GM18499 (cell line): ENCODE measurements at regions not wholly inside any gene's neighbourhood (a gene's known extent, or its start where the extent isn't known, plus 50 kb on each side); places are given as distances from the start of the nearest gene placed in this dataset.
"Not testable (repeated sequence)": the region's sequence is repeated elsewhere in the genome, so short reads cannot be mapped to it uniquely, and the experiment has no call there.

ENCODE experiments used
- ATAC-seq: cut with Tn5 transposase; IDR thresholded peaks from one replicate; pipeline ENCODE4 v1.9.1; 2021; ENCODE audit warnings: moderate number of reproducible peaks; ENCODE audit not compliant: insufficient read depth, unreplicated experiment

- no peak for ATAC-seq
These were observed 1923.5 kb downstream of the STIM2 start for GRCh38 chr4:28784188-28784587.

GRCh38 chr4:28787947-28788346, 1927.3 kb downstream of the STIM2 start:
- no peak for ATAC-seq

GRCh38 chr4:28788929-28789490, 1928.4 kb downstream of the STIM2 start:
- no peak for ATAC-seq

GRCh38 chr4:28792917-28793597, 1927.1 kb upstream of the PCDH7 start:
- no peak for ATAC-seq

GRCh38 chr4:28799696-28800095, 1920.5 kb upstream of the PCDH7 start:
- ATAC-seq = no peak

- no peak for ATAC-seq
These were observed 1909.1 kb upstream of the PCDH7 start for GRCh38 chr4:28811025-28811424.

GRCh38 chr4:28822163-28822562, 1898.0 kb upstream of the PCDH7 start:
- no peak for ATAC-seq

GRCh38 chr4:28827866-28828265, 1892.3 kb upstream of the PCDH7 start:
- no peak for ATAC-seq

GRCh38 chr4:28831867-28832266, 1888.3 kb upstream of the PCDH7 start:
- ATAC-seq = no peak

- no peak for ATAC-seq
These were observed 1887.7 kb upstream of the PCDH7 start for GRCh38 chr4:28832444-28832843.

GRCh38 chr4:28834120-28834519, 1886.0 kb upstream of the PCDH7 start:
- no peak for ATAC-seq

- no peak for ATAC-seq
These were observed 1884.7 kb upstream of the PCDH7 start for GRCh38 chr4:28835501-28835900.

GRCh38 chr4:28842271-28842670, 1877.9 kb upstream of the PCDH7 start:
- ATAC-seq = no peak

GRCh38 chr4:28845158-28845557, 1875.0 kb upstream of the PCDH7 start:
- ATAC-seq = no peak

- ATAC-seq = not testable (repeated sequence)
These were observed 1863.1 kb upstream of the PCDH7 start for GRCh38 chr4:28857028-28857427.

GRCh38 chr4:28868841-28869240, 1851.3 kb upstream of the PCDH7 start:
- ATAC-seq = no peak

- no peak for ATAC-seq
These were observed 1841.0 kb upstream of the PCDH7 start for GRCh38 chr4:28879178-28879577.

GRCh38 chr4:28879900-28880299, 1840.3 kb upstream of the PCDH7 start:
- no peak for ATAC-seq

- no peak for ATAC-seq
These were observed 1837.0 kb upstream of the PCDH7 start for GRCh38 chr4:28883211-28883610.

- ATAC-seq = no peak
These were observed 1833.2 kb upstream of the PCDH7 start for GRCh38 chr4:28886934-28887333.

GRCh38 chr4:28890949-28891775, 1829.0 kb upstream of the PCDH7 start:
- ATAC-seq = no peak
